Brain microvascular endothelial cell (primary cell): ENCODE measurements at regions not wholly inside any gene's neighbourhood (a gene's known extent, or its start where the extent isn't known, plus 50 kb on each side); places are given as distances from the start of the nearest gene placed in this dataset.

ENCODE experiments used
- DNase-seq: peaks from one replicate; pipeline ENCODE4 v3.0.0-alpha.2; 2020
- H3K27ac ChIP-seq: fragments of 250-450 bp; sonication (Bioruptor Pico); 2 replicates; pipeline ENCODE4 v1.5.1; 2020; ENCODE audit warnings: mild to moderate bottlenecking, moderate library complexity
- H3K27me3 ChIP-seq: fragments of 250-450 bp; sonication (Bioruptor Pico); replicated peaks from 2 replicates; pipeline ENCODE4 v1.5.1; 2020; ENCODE audit warnings: mild to moderate bottlenecking
- H3K36me3 ChIP-seq: fragments of 250-450 bp; sonication (Bioruptor Pico); replicated peaks from 2 replicates; pipeline ENCODE4 v1.5.1; 2020; ENCODE audit warnings: mild to moderate bottlenecking
- H3K4me3 ChIP-seq: 2 replicates; pipeline ENCODE4 v1.5.1; 2011; ENCODE audit warnings: low read depth, mild to moderate bottlenecking, control low read depth, low read length, moderate library complexity
- in situ Hi-C: cut with HindIII; loops from 2 replicates; pipeline ENCODE4 v1.10.0; 2017; ENCODE audit warnings: low sequenced_read_pairs, low pct_ligation_motif_present
- TF ChIP-seq, protein P1 (sequence below): IDR thresholded peaks from 2 replicates; pipeline ENCODE4 v1.5.1; 2011; ENCODE audit warnings: low read depth, mild to moderate bottlenecking, moderate library complexity, low read length, control low read depth, inconsistent platforms; ENCODE audit errors: missing control alignments

DNA sequence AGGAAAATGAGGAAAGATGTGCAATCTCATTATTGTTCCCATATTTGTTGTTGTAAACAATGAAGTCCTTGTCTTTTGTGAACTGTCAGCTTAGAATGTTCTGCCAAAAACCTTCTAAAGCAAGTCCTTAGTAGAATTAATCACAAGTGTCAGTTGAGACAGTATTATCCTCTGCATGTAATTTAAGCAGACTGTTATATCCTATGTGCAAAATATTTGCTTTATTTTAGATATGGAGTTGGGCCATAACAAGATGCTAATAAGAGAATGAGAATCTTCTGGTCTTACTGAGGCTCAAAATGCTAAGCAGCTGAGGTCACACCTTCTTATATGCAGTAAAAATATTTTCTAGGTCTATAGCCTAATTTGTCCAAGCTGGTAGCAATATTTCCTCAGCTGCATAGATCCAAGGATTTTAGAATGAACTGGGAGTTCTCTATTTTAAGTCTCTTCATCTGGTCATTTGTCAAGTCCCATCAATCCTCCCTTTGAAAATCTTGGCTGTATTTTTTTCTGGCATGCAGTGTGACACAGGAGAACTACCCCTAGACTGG is 222.3 kb upstream of the NAV3 start:
- Histone ChIP-seq H3K27ac (no peak overlapping the region), H3K36me3 (no peaks in the 10 kb centered on the region), H3K27me3 (no peaks in the 10 kb centered on the region), H3K4me3 (no peak overlapping the region)
- DNase-seq = no peak
- in situ Hi-C loops = no loop called here
- TF ChIP-seq, protein P1, sequence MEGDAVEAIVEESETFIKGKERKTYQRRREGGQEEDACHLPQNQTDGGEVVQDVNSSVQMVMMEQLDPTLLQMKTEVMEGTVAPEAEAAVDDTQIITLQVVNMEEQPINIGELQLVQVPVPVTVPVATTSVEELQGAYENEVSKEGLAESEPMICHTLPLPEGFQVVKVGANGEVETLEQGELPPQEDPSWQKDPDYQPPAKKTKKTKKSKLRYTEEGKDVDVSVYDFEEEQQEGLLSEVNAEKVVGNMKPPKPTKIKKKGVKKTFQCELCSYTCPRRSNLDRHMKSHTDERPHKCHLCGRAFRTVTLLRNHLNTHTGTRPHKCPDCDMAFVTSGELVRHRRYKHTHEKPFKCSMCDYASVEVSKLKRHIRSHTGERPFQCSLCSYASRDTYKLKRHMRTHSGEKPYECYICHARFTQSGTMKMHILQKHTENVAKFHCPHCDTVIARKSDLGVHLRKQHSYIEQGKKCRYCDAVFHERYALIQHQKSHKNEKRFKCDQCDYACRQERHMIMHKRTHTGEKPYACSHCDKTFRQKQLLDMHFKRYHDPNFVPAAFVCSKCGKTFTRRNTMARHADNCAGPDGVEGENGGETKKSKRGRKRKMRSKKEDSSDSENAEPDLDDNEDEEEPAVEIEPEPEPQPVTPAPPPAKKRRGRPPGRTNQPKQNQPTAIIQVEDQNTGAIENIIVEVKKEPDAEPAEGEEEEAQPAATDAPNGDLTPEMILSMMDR = no peak

- Histone ChIP-seq H3K27me3 (no peaks in the 10 kb centered on the region), H3K27ac (no peak overlapping the region), H3K4me3 (no peak overlapping the region), H3K36me3 (no peaks in the 10 kb centered on the region)
- in situ Hi-C loops = no loop called here
- TF ChIP-seq, protein P1 = no peak
- DNase-seq = no peak
These were observed 224.3 kb upstream of the NAV3 start for GRCh38 chr12:77606348-77606747.

DNA sequence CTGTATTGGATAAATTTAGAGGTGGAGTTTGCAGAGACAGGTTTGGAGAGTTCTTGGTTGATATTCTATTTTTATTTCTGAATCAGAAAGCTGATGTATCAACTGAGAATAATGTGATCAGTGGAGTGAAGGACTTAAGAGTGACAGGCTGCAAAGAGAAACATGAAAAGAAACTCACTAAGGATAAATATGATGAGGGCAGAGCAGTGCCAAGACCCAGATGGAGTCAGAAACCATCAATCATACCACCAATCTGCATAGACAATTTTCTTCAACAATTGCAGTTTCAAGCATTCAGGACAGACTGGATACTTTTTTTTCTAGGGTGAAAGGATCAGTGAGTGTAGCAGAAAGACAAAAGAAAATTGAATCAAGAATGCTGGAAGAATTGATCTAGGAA is 226.7 kb upstream of the NAV3 start:
- no peak overlapping the region for H3K27ac ChIP-seq
- no peak for DNase-seq
- H3K4me3 ChIP-seq = no peak overlapping the region
- H3K36me3 ChIP-seq = no peaks in the 10 kb centered on the region
- in situ Hi-C loops = no loop called here
- TF ChIP-seq, protein P1 = no peak
- no peaks in the 10 kb centered on the region for H3K27me3 ChIP-seq

DNA sequence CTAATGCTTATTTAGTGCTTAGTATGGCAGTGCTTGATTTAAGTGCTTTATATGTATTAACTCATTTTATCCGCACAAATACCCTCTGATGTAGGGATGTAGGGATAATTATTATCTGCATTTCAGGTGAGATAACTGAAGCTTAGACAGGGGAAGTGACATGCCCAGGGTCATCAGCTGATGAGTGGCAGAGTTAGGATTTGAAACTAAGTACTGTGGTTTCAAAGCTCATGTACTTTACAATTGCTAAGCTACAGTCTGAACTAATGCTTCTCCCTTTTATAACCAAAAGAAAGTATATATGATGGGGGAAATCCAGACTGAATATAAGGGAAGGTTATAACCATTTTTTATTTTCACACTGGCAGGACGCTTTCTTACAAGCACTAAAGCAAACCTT is 229.6 kb upstream of the NAV3 start:
- Histone ChIP-seq H3K4me3 (no peak overlapping the region), H3K27me3 (no peaks in the 10 kb centered on the region), H3K36me3 (no peaks in the 10 kb centered on the region), H3K27ac (no peak overlapping the region)
- no peak for DNase-seq
- in situ Hi-C loops = no loop called here
- TF ChIP-seq, protein P1 = no peak

DNA sequence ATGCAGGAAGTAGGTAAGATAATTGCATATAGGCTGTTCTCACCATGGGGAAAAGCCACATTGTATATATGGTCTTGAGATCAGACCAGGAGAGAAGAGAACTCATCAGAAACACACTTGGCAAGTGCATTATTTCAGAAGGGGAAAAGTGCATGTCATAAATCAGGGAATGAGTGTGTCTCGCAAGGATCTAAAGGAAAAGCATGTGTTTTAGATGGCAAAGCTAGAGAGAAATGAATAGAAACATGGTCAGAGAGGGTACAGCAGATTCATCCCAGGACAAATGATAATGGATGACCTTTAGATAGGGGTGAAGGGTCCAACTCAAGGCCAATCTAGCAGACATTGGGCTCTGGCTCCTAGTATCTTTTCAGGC is 230.2 kb upstream of the NAV3 start:
- in situ Hi-C loops = no loop called here
- no peak for DNase-seq
- Histone ChIP-seq H3K36me3 (no peaks in the 10 kb centered on the region), H3K27me3 (no peaks in the 10 kb centered on the region), H3K27ac (no peak overlapping the region), H3K4me3 (no peak overlapping the region)
- TF ChIP-seq, protein P1 = no peak

DNA sequence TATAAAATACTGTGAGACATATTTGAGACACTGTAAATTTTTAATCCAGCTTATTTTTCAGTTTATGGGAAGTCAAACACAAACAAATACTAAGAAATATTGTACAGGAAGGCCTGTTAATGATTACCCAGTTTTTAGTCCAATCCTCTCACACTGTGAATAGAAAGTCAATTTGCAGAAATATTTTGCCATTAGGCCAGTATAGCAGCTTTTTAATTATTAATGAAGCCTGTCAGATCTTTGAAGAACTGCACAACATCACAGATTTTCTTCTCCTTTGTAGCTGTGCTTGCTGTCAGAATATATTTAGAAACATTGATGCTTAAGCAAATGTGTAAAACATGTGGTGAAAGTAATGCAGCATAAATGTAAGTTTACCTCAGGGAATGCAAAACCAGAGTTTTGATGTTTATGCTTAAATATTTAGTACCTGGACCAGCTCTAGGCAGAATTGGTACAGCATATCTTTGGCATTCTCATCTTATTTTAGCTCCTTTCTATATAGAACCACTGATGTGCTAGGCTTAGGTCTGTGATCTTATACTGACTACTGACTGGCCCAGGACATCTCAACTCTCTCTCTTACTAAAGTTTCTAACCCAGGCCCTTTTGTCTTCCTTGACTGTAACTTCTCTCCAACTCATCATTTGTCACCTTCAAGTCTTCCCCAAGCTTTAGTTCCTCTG is 230.8 kb upstream of the NAV3 start:
- H3K27me3 ChIP-seq = no peaks in the 10 kb centered on the region
- no peak for DNase-seq
- TF ChIP-seq, protein P1 = no peak
- no peaks in the 10 kb centered on the region for H3K36me3 ChIP-seq
- no peak overlapping the region for H3K27ac ChIP-seq
- in situ Hi-C loops = no loop called here
- no peak overlapping the region for H3K4me3 ChIP-seq
